Keratinocyte (primary cell): ENCODE measurements at regions not wholly inside any gene's neighbourhood (a gene's known extent, or its start where the extent isn't known, plus 50 kb on each side); places are given as distances from the start of the nearest gene placed in this dataset.

Experiments used
- DNase-seq: peaks from one replicate; pipeline ENCODE4 v3.0.0-alpha.2; 2011; ENCODE audit warnings: low read depth, missing footprints, low spot score
- FAIRE-seq: peaks from 2 replicates; lab custom pipeline; 2011; peaks lifted over from hg19 to GRCh38; lab: Jason Lieb, UNC
- H2AFZ ChIP-seq: 2 replicates; pipeline ENCODE4 v1.6.0; 2012; ENCODE audit warnings: low read length, control low read depth, inconsistent platforms; ENCODE audit not compliant: control insufficient read depth
- H3K27ac ChIP-seq: 2 replicates; pipeline ENCODE4 v1.5.1; 2011; ENCODE audit warnings: low read length; ENCODE audit not compliant: control insufficient read depth, insufficient read depth
- H3K27me3 ChIP-seq: 3 replicates; pipeline ENCODE4 v1.6.0; 2011; ENCODE audit warnings: low read length; ENCODE audit not compliant: control insufficient read depth, insufficient read depth; ENCODE audit errors: extremely low read depth
- H3K36me3 ChIP-seq, 2 experiments: 2 replicates in 1 of 2; 3 replicates in 1 of 2; pipeline ENCODE4 v1.5.1; 2011; ENCODE audit warnings: low read length in 2 of 2, mild to moderate bottlenecking in 1 of 2; ENCODE audit not compliant: control insufficient read depth in 2 of 2, insufficient read depth in 2 of 2; ENCODE audit errors: extremely low read depth in 1 of 2
- H3K4me1 ChIP-seq: 3 replicates; pipeline ENCODE4 v1.5.1; 2011; ENCODE audit warnings: low read length; ENCODE audit not compliant: control insufficient read depth, insufficient read depth; ENCODE audit errors: extremely low read depth
- H3K4me2 ChIP-seq: 3 replicates; pipeline ENCODE4 v1.6.0; 2011; ENCODE audit warnings: low read depth, low read length; ENCODE audit not compliant: control insufficient read depth, insufficient read depth; ENCODE audit errors: extremely low read depth
- H3K4me3 ChIP-seq, 3 experiments: fragments of 200-600 bp in 1 of 3; sonication (generic) in 1 of 3; 2 replicates in 2 of 3; 3 replicates in 1 of 3; pipeline ENCODE4 v1.5.1; 2011 to 2016; ENCODE audit warnings: low read length in 3 of 3, mild to moderate bottlenecking in 3 of 3, control low read depth in 2 of 3, inconsistent platforms in 1 of 3, low read depth in 1 of 3, mixed read lengths in 1 of 3, mixed run types in 1 of 3, moderate library complexity in 1 of 3; ENCODE audit not compliant: control insufficient read depth in 2 of 3, insufficient read depth in 2 of 3; ENCODE audit errors: extremely low read depth in 1 of 3
- H3K79me2 ChIP-seq: 2 replicates; pipeline ENCODE4 v1.6.0; 2012; ENCODE audit warnings: low read length; ENCODE audit not compliant: control insufficient read depth, insufficient read depth
- H3K9ac ChIP-seq: 3 replicates; pipeline ENCODE4 v1.6.0; 2011; ENCODE audit warnings: low read length; ENCODE audit not compliant: control insufficient read depth, insufficient read depth; ENCODE audit errors: extremely low read depth
- H3K9me1 ChIP-seq: 3 replicates; pipeline ENCODE4 v1.6.0; 2011; ENCODE audit warnings: low read length; ENCODE audit not compliant: control insufficient read depth, insufficient read depth; ENCODE audit errors: extremely low read depth
- H3K9me3 ChIP-seq: 2 replicates; pipeline ENCODE4 v1.5.1; 2012; ENCODE audit warnings: low read depth, low read length; ENCODE audit not compliant: control insufficient read depth
- H4K20me1 ChIP-seq: 3 replicates; pipeline ENCODE4 v1.6.0; 2011; ENCODE audit warnings: low read length; ENCODE audit not compliant: control insufficient read depth, insufficient read depth; ENCODE audit errors: extremely low read depth
- CTCF ChIP-seq, 3 experiments: IDR thresholded peaks in 1 of 3; conservative IDR thresholded peaks in 1 of 3; optimal IDR thresholded peaks in 1 of 3; 2 replicates in 2 of 3; 3 replicates in 1 of 3; pipeline versions ENCODE3 to v1.5.1; 2011; ENCODE audit warnings: low read length in 3 of 3, mild to moderate bottlenecking in 3 of 3, moderate library complexity in 2 of 3, control low read depth in 1 of 3, inconsistent platforms in 1 of 3; ENCODE audit not compliant: insufficient read depth in 2 of 3; ENCODE audit errors: extremely low read depth in 1 of 3
- EZH2 ChIP-seq: IDR thresholded peaks from one replicate; pipeline ENCODE4 v1.6.1; 2012; ENCODE audit warnings: inconsistent platforms, mild to moderate bottlenecking, low read length, moderate library complexity
- dilution Hi-C: fragments of 300-500 bp; cut with MboI; formaldehyde crosslinking; loops from one replicate; pipeline ENCODE4 v1.7.0; 2020; ENCODE audit warnings: low sequenced_read_pairs; ENCODE audit not compliant: extremely low pct_ligation_motif_present

GRCh38 chr18:76594966-76595365, 99.9 kb upstream of the ZNF516 start:
- H3K9me3 ChIP-seq: no peaks in the 10 kb centered on the region
- TF ChIP-seq EZH2 (no peak), CTCF (optimal IDR thresholded peaks at IDR 0.05 in 1 of 3, IDR thresholded peaks at IDR 0.05 in 1 of 3, conservative IDR thresholded peaks at IDR 0.05 in 1 of 3; ENCODE audit: extremely low read depth in 1 of 3, insufficient read depth in 2 of 3, low read length in 3 of 3) (no peak)
- no peak overlapping the region for H3K4me3 ChIP-seq
- no peaks in the 10 kb centered on the region for H3K36me3 ChIP-seq
- no peak overlapping the region for H3K9ac ChIP-seq
- dilution Hi-C loops: no loop called here
- H3K4me1 ChIP-seq: no peaks in the 10 kb centered on the region
- no peak for FAIRE-seq
- no peaks in the 10 kb centered on the region for H4K20me1 ChIP-seq
- peaks cover 9% of the 10 kb centered on the region for H3K27me3 ChIP-seq
- H2AFZ ChIP-seq: no peak overlapping the region
- no peak overlapping the region for H3K27ac ChIP-seq
- H3K9me1 ChIP-seq: no peaks in the 10 kb centered on the region
- DNase-seq: no peak
- H3K4me2 ChIP-seq: no peak overlapping the region
- H3K79me2 ChIP-seq: no peaks in the 10 kb centered on the region

GRCh38 chr18:76593843-76594242, 98.8 kb upstream of the ZNF516 start:
- Histone ChIP-seq H3K4me2 (no peak overlapping the region), H3K27me3 (peaks cover 9% of the 10 kb centered on the region), H3K4me1 (no peaks in the 10 kb centered on the region), H3K9me1 (no peaks in the 10 kb centered on the region), H3K27ac (no peak overlapping the region), H3K9ac (no peak overlapping the region), H3K36me3 (no peaks in the 10 kb centered on the region), H2AFZ (no peak overlapping the region), H3K4me3 (no peak overlapping the region), H4K20me1 (no peaks in the 10 kb centered on the region), H3K9me3 (no peaks in the 10 kb centered on the region), H3K79me2 (no peaks in the 10 kb centered on the region)
- DNase-seq (no peak), FAIRE-seq (no peak)
- TF ChIP-seq EZH2 (no peak), CTCF (optimal IDR thresholded peaks at IDR 0.05 in 1 of 3, IDR thresholded peaks at IDR 0.05 in 1 of 3, conservative IDR thresholded peaks at IDR 0.05 in 1 of 3; ENCODE audit: extremely low read depth in 1 of 3, insufficient read depth in 2 of 3, low read length in 3 of 3) (no peak)
- dilution Hi-C loops: no loop called here
